ENCODE measurements at regions not wholly inside any gene's neighbourhood (a gene's known extent, or its start where the extent isn't known, plus 50 kb on each side); places are given as distances from the start of the nearest gene placed in this dataset.

GRCh38 chr20:63081351-63081750, 74.6 kb upstream of the BHLHE23 start:
- no peak for TF ChIP-seq CTCF (conservative IDR thresholded peaks at IDR 0.05; ENCODE audit: low read length)
- no peak for TF ChIP-seq EZH2phosphoT487 (IDR thresholded peaks at IDR 0.05; ENCODE audit: borderline replicate concordance, low read depth, low read length)
